Sigmoid colon (tissue), 6 donors: ENCODE measurements at regions not wholly inside any gene's neighbourhood (a gene's known extent, or its start where the extent isn't known, plus 50 kb on each side); places are given as distances from the start of the nearest gene placed in this dataset.

ENCODE experiments used
- DNase-seq: peaks from one replicate; pipeline ENCODE4 v3.0.0-alpha.2; 2019
- H3K27ac ChIP-seq, 4 donors: fragments of 200-600 bp; sonication (generic); one replicate each; pipeline ENCODE4 v1.5.1; 2016 to 2019; ENCODE audit warnings: mild to moderate bottlenecking in 1 of 4
- H3K27me3 ChIP-seq, 3 donors: fragments of 200-600 bp; sonication (generic); one replicate each; pipeline ENCODE4 v1.5.1; 2019; ENCODE audit warnings: mild to moderate bottlenecking in 1 of 3
- H3K36me3 ChIP-seq, 4 donors: fragments of 200-600 bp; sonication (generic); one replicate each; pipeline ENCODE4 v1.5.1; 2016 to 2019
- H3K4me1 ChIP-seq, 4 donors: fragments of 200-600 bp; sonication (generic); one replicate each; pipeline ENCODE4 v1.5.1; 2017 to 2019
- H3K4me3 ChIP-seq, 4 donors: fragments of 200-600 bp; sonication (generic); one replicate each; pipeline ENCODE4 v1.5.1; 2017 to 2019; ENCODE audit warnings: mild to moderate bottlenecking in 2 of 4, moderate library complexity in 1 of 4
- H3K9me3 ChIP-seq, 4 donors: fragments of 200-600 bp in 3 of 4; sonication (generic) in 3 of 4; one replicate each; pipeline versions ENCODE4 v1.5.1 to v1.6.1; 2013 to 2019
- EP300 ChIP-seq, 4 donors: sonication (generic); formaldehyde crosslinking; IDR thresholded peaks; one replicate each; pipeline ENCODE4 v1.6.1; 2017; ENCODE audit warnings: antibody characterized with exemption in 4 of 4
- POLR2A ChIP-seq, 2 donors: fragments of 450-650 bp; IDR thresholded peaks; one replicate each; pipeline ENCODE4 v1.6.1; 2016; ENCODE audit warnings: antibody characterized with exemption in 2 of 2, mild to moderate bottlenecking in 2 of 2, moderate library complexity in 2 of 2
- POLR2AphosphoS5 ChIP-seq, 4 donors: sonication (generic); formaldehyde crosslinking; IDR thresholded peaks; one replicate each; pipeline ENCODE4 v1.6.1; 2017; ENCODE audit warnings: antibody characterized with exemption in 4 of 4
- WGBS, 2 donors: extraction: QIAGEN DNeasy Blood & Tissue Kit; methylation state at CpG; one replicate each; pipeline ENCODE4 v1.1.7; 2013; 5-methylcytosine and 5-hydroxymethylcytosine counted together
- intact Hi-C: fragments of 100-400 bp; cut with DNase I; formaldehyde crosslinking; loops from one replicate; pipeline ENCODE4 v1.15.1; 2023
- TF ChIP-seq, protein P1 (sequence below), 4 experiments: fragments of 450-650 bp in 3 of 4; fragments of 200-600 bp in 1 of 4; IDR thresholded peaks; one replicate each; pipeline ENCODE4 v1.5.1; 2016 to 2019; ENCODE audit warnings: antibody characterized with exemption in 4 of 4, mild to moderate bottlenecking in 3 of 4, moderate library complexity in 2 of 4
- donor health status: healthy with polysubstance abuse.
- donor health status: healthy.

DNA sequence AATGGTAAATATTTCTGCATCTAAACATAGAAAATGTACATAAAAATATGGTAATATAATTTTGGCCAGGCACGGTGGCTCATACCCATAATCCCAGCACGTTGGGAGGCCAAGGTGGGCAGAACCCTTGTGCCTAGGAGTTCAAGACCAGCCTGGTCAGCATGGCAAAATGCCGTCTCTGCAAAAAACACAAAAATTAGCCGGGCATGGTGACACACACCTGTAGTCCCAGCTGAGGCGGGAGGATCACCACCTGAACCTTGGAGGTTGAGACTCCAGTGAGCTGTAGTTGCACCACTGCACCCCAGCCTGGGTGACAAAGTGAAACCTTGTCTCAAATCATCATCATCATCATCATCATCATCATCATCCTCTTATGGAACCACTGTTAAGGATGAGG lies 230.6 kb upstream of the NCAM1 start:
- WGBS, 2 donors = 54 to 69% methylated on average over 5 of the region's 5 CpGs
- Histone ChIP-seq H3K36me3 (no peaks in the 10 kb centered on the region), H3K9me3 (no peaks in the 10 kb centered on the region), H3K4me3 (no peak overlapping the region), H3K27ac (no peak overlapping the region), H3K4me1 (no peaks in the 10 kb centered on the region), H3K27me3 (no peaks in the 10 kb centered on the region)
- TF ChIP-seq POLR2AphosphoS5 (IDR thresholded peaks at IDR 0.05) (no peak), EP300 (IDR thresholded peaks at IDR 0.05) (no peak), POLR2A (IDR thresholded peaks at IDR 0.05) (no peak)
- TF ChIP-seq, protein P1, sequence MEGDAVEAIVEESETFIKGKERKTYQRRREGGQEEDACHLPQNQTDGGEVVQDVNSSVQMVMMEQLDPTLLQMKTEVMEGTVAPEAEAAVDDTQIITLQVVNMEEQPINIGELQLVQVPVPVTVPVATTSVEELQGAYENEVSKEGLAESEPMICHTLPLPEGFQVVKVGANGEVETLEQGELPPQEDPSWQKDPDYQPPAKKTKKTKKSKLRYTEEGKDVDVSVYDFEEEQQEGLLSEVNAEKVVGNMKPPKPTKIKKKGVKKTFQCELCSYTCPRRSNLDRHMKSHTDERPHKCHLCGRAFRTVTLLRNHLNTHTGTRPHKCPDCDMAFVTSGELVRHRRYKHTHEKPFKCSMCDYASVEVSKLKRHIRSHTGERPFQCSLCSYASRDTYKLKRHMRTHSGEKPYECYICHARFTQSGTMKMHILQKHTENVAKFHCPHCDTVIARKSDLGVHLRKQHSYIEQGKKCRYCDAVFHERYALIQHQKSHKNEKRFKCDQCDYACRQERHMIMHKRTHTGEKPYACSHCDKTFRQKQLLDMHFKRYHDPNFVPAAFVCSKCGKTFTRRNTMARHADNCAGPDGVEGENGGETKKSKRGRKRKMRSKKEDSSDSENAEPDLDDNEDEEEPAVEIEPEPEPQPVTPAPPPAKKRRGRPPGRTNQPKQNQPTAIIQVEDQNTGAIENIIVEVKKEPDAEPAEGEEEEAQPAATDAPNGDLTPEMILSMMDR (IDR thresholded peaks at IDR 0.05) = no peak
- intact Hi-C loops = no loop called here
- DNase-seq = no peak

DNA sequence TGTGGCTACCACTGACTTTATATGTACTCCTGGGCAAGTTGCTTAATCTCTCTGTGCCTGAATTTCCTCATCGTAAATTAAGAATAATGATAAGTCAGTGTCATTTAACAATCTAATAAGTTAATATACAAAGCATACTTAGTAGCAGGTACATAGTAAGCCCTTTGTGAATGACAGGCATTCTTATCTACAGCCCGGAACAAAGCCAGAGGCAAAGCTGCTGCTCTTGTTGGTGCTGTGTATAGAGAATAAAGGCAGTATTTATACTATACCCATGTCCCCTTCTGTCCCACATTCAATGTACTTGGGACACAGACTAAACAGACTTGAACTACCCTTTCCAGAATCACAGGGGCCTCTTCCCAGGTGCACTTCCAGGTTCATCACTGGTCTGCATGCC lies 229.7 kb upstream of the NCAM1 start:
- intact Hi-C loops = no loop called here
- WGBS, 2 donors = 77 to 85% methylated on average over 2 of the region's 2 CpGs
- no peaks in the 10 kb centered on the region for H3K36me3 ChIP-seq
- TF ChIP-seq POLR2AphosphoS5 (IDR thresholded peaks at IDR 0.05) (no peak), EP300 (IDR thresholded peaks at IDR 0.05) (no peak), POLR2A (IDR thresholded peaks at IDR 0.05) (no peak)
- TF ChIP-seq, protein P1 (IDR thresholded peaks at IDR 0.05) = no peak
- H3K4me1 ChIP-seq = no peaks in the 10 kb centered on the region
- no peak for DNase-seq
- H3K4me3 ChIP-seq = no peak overlapping the region
- no peaks in the 10 kb centered on the region for H3K27me3 ChIP-seq
- H3K9me3 ChIP-seq = no peaks in the 10 kb centered on the region
- no peak overlapping the region for H3K27ac ChIP-seq

DNA sequence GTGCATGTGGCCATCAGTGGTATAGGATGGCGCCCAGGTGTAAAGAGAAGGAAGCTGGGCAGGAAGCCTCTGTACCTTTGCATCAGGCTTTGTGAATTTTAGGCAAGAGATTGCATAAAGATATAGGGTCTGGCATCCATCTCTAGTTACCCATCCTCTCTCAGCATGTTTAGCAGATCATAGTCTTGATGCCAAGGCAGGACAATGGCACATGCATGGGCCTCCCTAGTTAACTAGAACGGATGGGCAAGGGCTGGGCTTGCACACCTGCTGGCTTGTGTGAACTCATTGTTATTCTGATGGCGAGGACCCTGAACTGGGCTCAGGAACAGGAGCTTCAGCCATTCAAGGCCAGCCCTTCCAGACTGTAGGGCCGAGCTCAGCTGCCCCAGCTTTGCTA lies 229.2 kb upstream of the NCAM1 start:
- no peak overlapping the region for H3K4me3 ChIP-seq
- H3K4me1 ChIP-seq = no peaks in the 10 kb centered on the region
- WGBS, 2 donors = 61 to 69% methylated on average over 4 of the region's 4 CpGs
- no peaks in the 10 kb centered on the region for H3K27me3 ChIP-seq
- H3K36me3 ChIP-seq = no peaks in the 10 kb centered on the region
- no peaks in the 10 kb centered on the region for H3K9me3 ChIP-seq
- TF ChIP-seq POLR2A (IDR thresholded peaks at IDR 0.05) (no peak), EP300 (IDR thresholded peaks at IDR 0.05) (no peak), POLR2AphosphoS5 (IDR thresholded peaks at IDR 0.05) (no peak)
- TF ChIP-seq, protein P1 (IDR thresholded peaks at IDR 0.05) = no peak
- H3K27ac ChIP-seq = no peak overlapping the region
- intact Hi-C loops = no loop called here
- DNase-seq = no peak

DNA sequence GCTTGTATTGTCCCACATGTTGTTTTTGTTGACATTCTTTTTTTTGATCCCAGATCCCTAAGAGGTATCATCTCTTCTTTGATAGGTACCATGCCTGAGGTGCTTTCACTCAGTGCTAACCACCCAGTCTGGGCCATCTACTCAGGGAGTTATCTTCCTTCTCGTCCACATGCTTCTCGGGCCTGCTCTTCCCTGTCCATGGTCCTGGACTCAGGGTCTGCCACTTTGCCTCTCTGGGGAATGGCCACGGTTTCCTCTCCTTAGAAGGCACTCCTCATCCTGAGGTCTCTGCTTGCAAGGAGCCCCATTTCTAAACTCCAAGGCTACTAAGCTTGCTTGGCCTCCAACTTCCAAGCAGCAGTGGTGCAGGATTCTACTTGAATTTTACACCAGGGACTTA lies 227.0 kb upstream of the NCAM1 start:
- no peaks in the 10 kb centered on the region for H3K36me3 ChIP-seq
- WGBS, 2 donors = 6% methylated on average over 3 of the region's 3 CpGs
- no peaks in the 10 kb centered on the region for H3K4me1 ChIP-seq
- H3K27ac ChIP-seq = no peak overlapping the region
- DNase-seq = no peak
- H3K9me3 ChIP-seq = no peaks in the 10 kb centered on the region
- intact Hi-C loops = no loop called here
- TF ChIP-seq POLR2AphosphoS5 (IDR thresholded peaks at IDR 0.05) (no peak), POLR2A (IDR thresholded peaks at IDR 0.05) (no peak), EP300 (IDR thresholded peaks at IDR 0.05) (no peak)
- TF ChIP-seq, protein P1 (IDR thresholded peaks at IDR 0.05) = no peak
- no peak overlapping the region for H3K4me3 ChIP-seq
- no peaks in the 10 kb centered on the region for H3K27me3 ChIP-seq

DNA sequence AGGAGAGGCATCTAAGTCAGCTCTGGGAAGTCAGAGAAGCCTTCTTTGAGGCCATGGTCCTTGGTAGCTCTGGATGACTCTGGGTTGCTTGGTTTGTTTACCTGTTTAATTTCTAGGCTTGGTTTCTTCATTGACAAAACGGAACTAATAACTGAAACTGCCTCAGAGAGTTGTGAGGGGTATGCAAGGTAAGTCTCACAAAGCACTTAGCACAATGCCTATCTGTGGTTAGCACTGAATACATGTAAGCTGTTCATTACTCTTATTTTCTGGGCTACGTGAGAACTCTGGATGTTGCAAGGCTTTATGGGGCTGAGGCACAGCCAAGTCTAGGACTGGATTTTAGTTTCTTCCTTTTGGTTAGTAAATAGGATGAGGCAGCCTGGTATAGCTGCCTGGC lies 225.8 kb upstream of the NCAM1 start:
- no peak overlapping the region for H3K27ac ChIP-seq
- H3K27me3 ChIP-seq = no peaks in the 10 kb centered on the region
- no peak for DNase-seq
- 65 to 75% methylated on average over 2 of the region's 2 CpGs for WGBS, 2 donors
- H3K9me3 ChIP-seq = no peaks in the 10 kb centered on the region
- no peaks in the 10 kb centered on the region for H3K36me3 ChIP-seq
- no peaks in the 10 kb centered on the region for H3K4me1 ChIP-seq
- TF ChIP-seq POLR2A (IDR thresholded peaks at IDR 0.05) = no peak
- TF ChIP-seq POLR2AphosphoS5 (IDR thresholded peaks at IDR 0.05) = no peak
- TF ChIP-seq, protein P1 (IDR thresholded peaks at IDR 0.05) = no peak
- no peak for TF ChIP-seq EP300 (IDR thresholded peaks at IDR 0.05)
- intact Hi-C loops = no loop called here
- no peak overlapping the region for H3K4me3 ChIP-seq
